ENCODE measurements at regions not wholly inside any gene's neighbourhood (a gene's known extent, or its start where the extent isn't known, plus 50 kb on each side); places are given as distances from the start of the nearest gene placed in this dataset.
"Not testable (repeated sequence)": the region's sequence is repeated elsewhere in the genome, so short reads cannot be mapped to it uniquely, and the experiment has no call there.

DNA sequence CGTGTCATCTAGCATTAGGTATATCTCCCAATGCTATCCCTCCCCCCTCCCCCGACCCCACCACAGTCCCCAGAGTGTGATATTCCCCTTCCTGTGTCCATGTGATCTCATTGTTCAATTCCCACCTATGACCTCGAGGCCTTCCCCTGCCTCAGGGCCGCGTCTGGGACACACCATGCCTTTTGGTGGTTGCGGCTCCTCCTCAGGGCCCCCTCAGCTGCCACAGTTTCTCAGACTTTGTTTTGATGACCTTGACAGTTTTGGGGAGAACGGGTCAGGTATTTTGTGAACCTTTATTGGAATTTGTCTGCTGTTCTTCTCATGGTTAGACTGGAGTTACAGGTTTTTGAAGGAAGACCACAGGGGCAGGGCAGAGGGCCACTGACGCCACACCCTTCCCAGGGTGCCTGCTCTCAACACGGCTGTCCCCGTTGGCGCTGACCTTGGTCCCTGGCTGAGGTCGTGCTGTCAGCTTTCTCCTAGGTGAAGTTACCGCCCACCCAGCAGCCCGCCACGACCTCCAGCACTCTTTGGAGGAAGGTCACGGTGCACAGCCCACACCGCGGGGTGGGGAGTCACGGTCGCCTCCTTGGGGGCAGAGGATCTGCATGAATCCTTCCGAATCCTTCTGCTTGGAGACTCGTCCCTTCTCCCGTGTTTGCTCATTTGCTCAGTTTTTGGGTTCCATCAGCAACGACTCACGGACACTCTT lies 130.5 kb downstream of the KIF26A start:
- CTCF ChIA-PET: no interaction called here

DNA sequence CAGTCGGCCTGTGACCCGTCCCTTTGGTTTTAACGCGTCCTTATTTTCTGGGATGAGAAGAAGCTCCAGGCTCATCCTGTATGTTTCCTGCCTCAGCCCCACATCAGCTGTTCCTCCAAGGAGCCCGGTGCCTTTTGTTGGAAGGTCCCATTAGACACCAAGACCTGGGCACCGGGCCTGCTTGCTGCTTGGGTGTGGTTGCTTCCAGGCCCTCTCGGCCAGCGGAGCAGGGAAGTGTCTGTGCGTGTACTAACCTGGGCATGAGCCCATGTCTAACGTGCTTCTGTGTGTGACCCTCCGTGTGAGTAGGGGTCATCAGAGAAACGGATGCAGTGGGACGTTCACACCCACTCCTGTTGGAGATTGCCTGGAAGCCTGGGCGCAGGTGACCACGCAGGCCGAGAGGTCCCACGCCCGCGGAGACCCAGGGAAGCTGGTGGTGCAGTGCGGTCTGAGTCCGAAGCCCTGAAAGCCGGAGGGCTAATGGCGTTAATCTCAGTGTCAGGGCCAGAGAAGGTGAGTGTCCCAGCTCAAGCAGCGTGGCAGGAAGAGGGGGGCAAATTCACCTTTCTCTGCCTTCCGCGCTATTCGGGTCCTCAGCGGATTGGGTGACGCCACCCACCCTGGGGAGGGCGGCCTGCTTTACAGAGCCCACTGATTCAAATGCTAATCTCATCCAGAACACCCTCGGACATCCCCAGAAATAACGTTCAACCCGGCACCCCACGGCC lies 131.3 kb downstream of the KIF26A start:
- H3K4me3 ChIP-seq (ENCODE audit: low read depth, low read length, poor library complexity, severe bottlenecking); H3K9me3 ChIP-seq (ENCODE audit: low read depth, low read length, poor library complexity, severe bottlenecking); H3K4me1 ChIP-seq (ENCODE audit: insufficient read depth, low read length, poor library complexity, severe bottlenecking); DNase-seq (ENCODE audit: low spot score); POLR2A ChIA-PET (ENCODE audit: low non-redundant PET); intact Hi-C loops (cut with micrococcal nuclease; ENCODE audit: unreplicated experiment); H3K27ac ChIP-seq (ENCODE audit: low read depth, low read length, poor library complexity, severe bottlenecking); H3K27me3 ChIP-seq (replicated peaks; ENCODE audit: insufficient read depth, low read depth, low read length, poor library complexity); BruUV-seq (replicated peaks); CTCF ChIA-PET; H3K36me3 ChIP-seq (ENCODE audit: insufficient read depth, low read length, poor library complexity, severe bottlenecking): not testable (repeated sequence)

More for the DNA sequence above, 130.5 kb downstream of the KIF26A start:
- Histone ChIP-seq H3K36me3 (ENCODE audit: insufficient read depth, low read length, poor library complexity, severe bottlenecking) (no peaks in the 10 kb centered on the region), H3K4me1 (ENCODE audit: insufficient read depth, low read length, poor library complexity, severe bottlenecking) (no peaks in the 10 kb centered on the region), H3K4me3 (ENCODE audit: low read depth, low read length, poor library complexity, severe bottlenecking) (no peak overlapping the region), H3K9me3 (ENCODE audit: low read depth, low read length, poor library complexity, severe bottlenecking) (no peaks in the 10 kb centered on the region), H3K27ac (ENCODE audit: low read depth, low read length, poor library complexity, severe bottlenecking) (no peak overlapping the region), H3K27me3 (replicated peaks; ENCODE audit: insufficient read depth, low read depth, low read length, poor library complexity) (no peaks in the 10 kb centered on the region)
- no peak for DNase-seq (ENCODE audit: low spot score)
- POLR2A ChIA-PET (ENCODE audit: low non-redundant PET): no interaction called here
- intact Hi-C loops (cut with micrococcal nuclease; ENCODE audit: unreplicated experiment): no loop called here
- TF ChIP-seq, protein P1, sequence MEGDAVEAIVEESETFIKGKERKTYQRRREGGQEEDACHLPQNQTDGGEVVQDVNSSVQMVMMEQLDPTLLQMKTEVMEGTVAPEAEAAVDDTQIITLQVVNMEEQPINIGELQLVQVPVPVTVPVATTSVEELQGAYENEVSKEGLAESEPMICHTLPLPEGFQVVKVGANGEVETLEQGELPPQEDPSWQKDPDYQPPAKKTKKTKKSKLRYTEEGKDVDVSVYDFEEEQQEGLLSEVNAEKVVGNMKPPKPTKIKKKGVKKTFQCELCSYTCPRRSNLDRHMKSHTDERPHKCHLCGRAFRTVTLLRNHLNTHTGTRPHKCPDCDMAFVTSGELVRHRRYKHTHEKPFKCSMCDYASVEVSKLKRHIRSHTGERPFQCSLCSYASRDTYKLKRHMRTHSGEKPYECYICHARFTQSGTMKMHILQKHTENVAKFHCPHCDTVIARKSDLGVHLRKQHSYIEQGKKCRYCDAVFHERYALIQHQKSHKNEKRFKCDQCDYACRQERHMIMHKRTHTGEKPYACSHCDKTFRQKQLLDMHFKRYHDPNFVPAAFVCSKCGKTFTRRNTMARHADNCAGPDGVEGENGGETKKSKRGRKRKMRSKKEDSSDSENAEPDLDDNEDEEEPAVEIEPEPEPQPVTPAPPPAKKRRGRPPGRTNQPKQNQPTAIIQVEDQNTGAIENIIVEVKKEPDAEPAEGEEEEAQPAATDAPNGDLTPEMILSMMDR (conservative IDR thresholded peaks at IDR 0.05; ENCODE audit: low read depth, low read length): no peak
- no peak for TF ChIP-seq EZH2 (IDR thresholded peaks at IDR 0.05; ENCODE audit: borderline replicate concordance, low read depth, low read length, poor library complexity, severe bottlenecking)
- BruUV-seq (replicated peaks): no TSS peak

DNA sequence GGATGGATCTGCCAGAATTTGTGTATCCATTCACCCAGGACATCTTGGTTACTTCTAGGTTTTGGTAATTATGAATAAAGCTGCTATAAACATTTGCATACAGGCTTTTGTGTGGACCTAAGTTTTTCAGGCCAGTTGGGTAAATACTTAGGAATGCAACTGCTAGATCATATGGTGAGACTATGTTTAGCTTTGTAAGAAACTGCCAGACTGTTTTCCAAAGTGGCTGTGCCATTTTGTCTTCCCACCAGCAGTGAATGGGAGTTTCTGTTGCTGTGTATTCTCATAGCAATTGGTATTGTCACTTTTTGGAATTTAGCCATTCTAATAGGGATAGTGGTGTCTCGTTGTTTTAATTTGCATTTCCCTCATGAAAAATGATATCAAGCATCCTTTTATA lies 133.0 kb downstream of the KIF26A start:
- Histone ChIP-seq H3K9me3 (ENCODE audit: low read depth, low read length, poor library complexity, severe bottlenecking) (no peaks in the 10 kb centered on the region), H3K4me3 (ENCODE audit: low read depth, low read length, poor library complexity, severe bottlenecking) (no peak overlapping the region), H3K36me3 (ENCODE audit: insufficient read depth, low read length, poor library complexity, severe bottlenecking) (no peaks in the 10 kb centered on the region), H3K27ac (ENCODE audit: low read depth, low read length, poor library complexity, severe bottlenecking) (no peak overlapping the region), H3K27me3 (replicated peaks; ENCODE audit: insufficient read depth, low read depth, low read length, poor library complexity) (no peaks in the 10 kb centered on the region), H3K4me1 (ENCODE audit: insufficient read depth, low read length, poor library complexity, severe bottlenecking) (peaks cover 7% of the 10 kb centered on the region)
- intact Hi-C loops (cut with micrococcal nuclease; ENCODE audit: unreplicated experiment): no loop called here
- BruUV-seq (replicated peaks): no TSS peak
- ChIA-PET POLR2A (ENCODE audit: low non-redundant PET) (no interaction called here), CTCF (no interaction called here)
- no peak for DNase-seq (ENCODE audit: low spot score)
- TF ChIP-seq, protein P1 (conservative IDR thresholded peaks at IDR 0.05; ENCODE audit: low read depth, low read length): no peak
- TF ChIP-seq EZH2 (IDR thresholded peaks at IDR 0.05; ENCODE audit: borderline replicate concordance, low read depth, low read length, poor library complexity, severe bottlenecking): no peak
